Colonic mucosa (tissue), 4 donors: ENCODE measurements at regions not wholly inside any gene's neighbourhood (a gene's known extent, or its start where the extent isn't known, plus 50 kb on each side); places are given as distances from the start of the nearest gene placed in this dataset.

ENCODE experiments used
- DNase-seq: peaks from one replicate; pipeline ENCODE4 v3.0.0-alpha.2; 2020
- H3K27ac ChIP-seq: fragments of 200-600 bp; one replicate; pipeline ENCODE4 v1.8.0; 2021
- H3K27me3 ChIP-seq: fragments of 200-600 bp; one replicate; pipeline ENCODE4 v1.8.0; 2021
- H3K36me3 ChIP-seq: fragments of 200-600 bp; one replicate; pipeline ENCODE4 v1.8.0; 2021
- H3K4me1 ChIP-seq: fragments of 200-600 bp; one replicate; pipeline ENCODE4 v1.8.0; 2021; ENCODE audit warnings: mild to moderate bottlenecking
- H3K4me3 ChIP-seq: fragments of 200-600 bp; one replicate; pipeline ENCODE4 v1.8.0; 2021
- H3K9ac ChIP-seq, 2 donors: one replicate each; pipeline ENCODE4 v1.7.0; 2013; ENCODE audit warnings: control low read depth in 2 of 2, low read depth in 2 of 2, low read length in 2 of 2
- H3K9me3 ChIP-seq: fragments of 200-600 bp; one replicate; pipeline ENCODE4 v1.8.0; 2021
- intact Hi-C: fragments of 100-400 bp; cut with DNase I; formaldehyde crosslinking; loops from one replicate; pipeline ENCODE4 v1.14.1; 2022
- TF ChIP-seq, protein P1 (sequence below): fragments of 200-600 bp; IDR thresholded peaks from one replicate; pipeline ENCODE4 v1.8.0; 2022; ENCODE audit warnings: antibody characterized with exemption, mild to moderate bottlenecking
- donor health status: healthy.
- donor health status: DM: no; HTN: no; CAD: no.
- donor health status: DM: no; HTN: no; CAD: no.

DNA sequence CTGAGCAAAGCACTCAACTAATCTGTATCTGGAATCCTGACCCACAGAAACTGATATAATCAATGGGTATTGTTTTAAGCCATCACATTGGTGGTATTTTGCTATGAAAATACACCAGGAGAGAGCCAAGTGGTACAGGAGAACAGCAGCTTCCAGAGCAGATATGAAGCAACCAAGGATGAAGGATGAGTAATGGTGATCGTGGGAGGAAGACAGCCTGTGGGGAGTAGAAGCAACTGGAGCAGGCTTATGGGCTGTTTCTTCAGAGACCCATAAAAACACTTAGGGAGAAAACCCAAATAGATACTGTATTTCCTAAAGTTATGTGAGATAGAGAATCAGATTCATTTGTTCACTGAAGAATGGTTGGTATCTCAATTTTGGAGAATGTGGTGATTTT, 330.8 kb downstream of the NUP35 start:
- Histone ChIP-seq H3K4me3 (no peak overlapping the region), H3K27ac (no peak overlapping the region), H3K9ac (no peak overlapping the region), H3K9me3 (no peaks in the 10 kb centered on the region), H3K4me1 (no peaks in the 10 kb centered on the region), H3K36me3 (no peaks in the 10 kb centered on the region), H3K27me3 (no peaks in the 10 kb centered on the region)
- intact Hi-C loops, result no loop called here
- DNase-seq, result no peak
- TF ChIP-seq, protein P1, sequence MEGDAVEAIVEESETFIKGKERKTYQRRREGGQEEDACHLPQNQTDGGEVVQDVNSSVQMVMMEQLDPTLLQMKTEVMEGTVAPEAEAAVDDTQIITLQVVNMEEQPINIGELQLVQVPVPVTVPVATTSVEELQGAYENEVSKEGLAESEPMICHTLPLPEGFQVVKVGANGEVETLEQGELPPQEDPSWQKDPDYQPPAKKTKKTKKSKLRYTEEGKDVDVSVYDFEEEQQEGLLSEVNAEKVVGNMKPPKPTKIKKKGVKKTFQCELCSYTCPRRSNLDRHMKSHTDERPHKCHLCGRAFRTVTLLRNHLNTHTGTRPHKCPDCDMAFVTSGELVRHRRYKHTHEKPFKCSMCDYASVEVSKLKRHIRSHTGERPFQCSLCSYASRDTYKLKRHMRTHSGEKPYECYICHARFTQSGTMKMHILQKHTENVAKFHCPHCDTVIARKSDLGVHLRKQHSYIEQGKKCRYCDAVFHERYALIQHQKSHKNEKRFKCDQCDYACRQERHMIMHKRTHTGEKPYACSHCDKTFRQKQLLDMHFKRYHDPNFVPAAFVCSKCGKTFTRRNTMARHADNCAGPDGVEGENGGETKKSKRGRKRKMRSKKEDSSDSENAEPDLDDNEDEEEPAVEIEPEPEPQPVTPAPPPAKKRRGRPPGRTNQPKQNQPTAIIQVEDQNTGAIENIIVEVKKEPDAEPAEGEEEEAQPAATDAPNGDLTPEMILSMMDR, result no peak

DNA sequence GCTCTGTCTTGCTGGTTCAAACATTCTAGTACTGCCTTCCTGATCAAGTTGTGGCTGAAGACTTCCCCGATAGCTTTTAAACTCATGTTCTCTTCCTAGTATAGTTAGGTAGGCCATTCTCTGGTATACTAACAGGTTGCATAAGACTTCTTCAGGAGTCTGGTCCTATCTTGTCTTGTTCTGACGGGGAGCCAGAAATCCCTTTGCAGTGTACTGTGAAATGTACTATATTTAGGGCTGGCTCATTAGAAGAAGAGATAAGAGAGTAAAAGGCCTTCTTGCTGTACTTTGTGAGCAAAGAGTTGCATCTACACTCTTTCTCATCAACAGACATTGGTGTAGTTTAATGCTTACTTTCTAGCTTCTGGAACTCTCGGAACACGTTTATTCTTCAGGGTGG, 331.9 kb downstream of the NUP35 start:
- TF ChIP-seq, protein P1, result no peak
- intact Hi-C loops, result no loop called here
- H3K27ac ChIP-seq, result no peak overlapping the region
- DNase-seq, result no peak
- H3K4me3 ChIP-seq, result no peak overlapping the region
- no peak overlapping the region for H3K9ac ChIP-seq
- H3K9me3 ChIP-seq, result no peaks in the 10 kb centered on the region
- H3K27me3 ChIP-seq, result no peaks in the 10 kb centered on the region
- H3K36me3 ChIP-seq, result no peaks in the 10 kb centered on the region
- H3K4me1 ChIP-seq, result no peaks in the 10 kb centered on the region

DNA sequence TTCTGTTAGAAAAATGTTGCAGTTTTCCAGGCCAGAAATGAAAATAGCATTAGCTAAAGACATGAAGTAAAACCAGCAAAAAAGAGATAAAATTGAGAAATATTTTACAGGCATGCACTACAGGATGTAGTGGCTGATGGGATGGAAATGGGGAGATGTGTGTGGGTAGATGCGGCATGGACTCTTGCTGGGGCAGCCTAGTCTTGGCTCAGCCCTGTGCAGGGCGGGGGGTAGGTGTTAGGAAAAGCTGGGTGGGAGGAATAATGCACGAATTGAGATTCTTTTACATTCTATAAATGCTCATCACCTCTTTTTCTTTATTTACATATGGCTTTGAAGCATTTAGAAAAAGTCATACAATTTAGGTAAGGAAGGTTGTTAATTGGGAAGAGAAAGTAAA, 334.2 kb downstream of the NUP35 start:
- DNase-seq, result no peak
- TF ChIP-seq, protein P1, result no peak
- intact Hi-C loops, result no loop called here

DNA sequence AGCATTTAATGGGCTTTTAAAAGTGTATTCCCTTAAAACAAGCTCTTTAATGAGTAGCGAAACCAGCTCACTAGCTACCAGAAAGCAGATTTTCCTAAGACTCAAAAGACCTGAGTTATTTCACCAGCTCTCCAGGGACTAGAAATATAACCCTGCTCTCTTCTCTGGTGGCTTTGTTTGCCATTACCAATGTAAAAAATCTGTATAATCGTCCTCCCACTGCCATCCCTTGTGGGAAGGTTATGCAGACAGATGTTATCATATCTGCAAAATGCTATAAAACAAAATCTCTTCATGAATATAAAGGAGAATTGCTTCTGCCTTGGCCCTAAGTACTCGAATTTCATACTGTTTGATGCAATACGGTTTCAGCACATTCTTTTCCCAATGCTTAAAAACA, 335.2 kb downstream of the NUP35 start:
- no peak for DNase-seq
- Histone ChIP-seq H3K36me3 (no peaks in the 10 kb centered on the region), H3K9ac (no peak overlapping the region), H3K27me3 (no peaks in the 10 kb centered on the region), H3K9me3 (no peaks in the 10 kb centered on the region), H3K27ac (no peak overlapping the region), H3K4me3 (no peak overlapping the region), H3K4me1 (no peaks in the 10 kb centered on the region)
- TF ChIP-seq, protein P1, result no peak
- intact Hi-C loops, result no loop called here

More for the DNA sequence above, 334.2 kb downstream of the NUP35 start:
- H3K9me3 ChIP-seq, result no peaks in the 10 kb centered on the region
- no peaks in the 10 kb centered on the region for H3K4me1 ChIP-seq
- H3K36me3 ChIP-seq, result no peaks in the 10 kb centered on the region
- H3K9ac ChIP-seq, result no peak overlapping the region
- no peaks in the 10 kb centered on the region for H3K27me3 ChIP-seq
- no peak overlapping the region for H3K4me3 ChIP-seq
- H3K27ac ChIP-seq, result no peak overlapping the region

DNA sequence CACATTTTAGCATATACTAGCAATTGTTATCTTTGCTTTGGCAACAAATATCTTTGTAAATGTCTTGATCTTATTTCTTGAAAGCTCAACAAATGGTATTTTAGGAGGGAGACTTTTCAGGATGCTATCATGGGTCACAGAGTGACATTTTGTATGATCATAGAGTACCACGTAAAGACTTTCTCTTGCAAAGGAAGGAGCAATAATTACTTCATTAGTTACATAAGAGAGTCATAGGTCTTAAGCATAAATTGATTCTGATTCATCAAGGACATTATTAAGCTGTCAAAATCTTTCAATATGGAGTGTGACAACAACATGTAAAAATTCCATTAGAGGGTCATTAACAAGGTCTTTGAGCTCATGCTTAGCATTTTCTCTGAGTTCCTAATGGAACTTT, 339.6 kb downstream of the NUP35 start:
- no peak overlapping the region for H3K27ac ChIP-seq
- H3K4me1 ChIP-seq, result no peaks in the 10 kb centered on the region
- intact Hi-C loops, result no loop called here
- no peak overlapping the region for H3K9ac ChIP-seq
- DNase-seq, result no peak
- no peak overlapping the region for H3K4me3 ChIP-seq
- TF ChIP-seq, protein P1, result no peak
- no peaks in the 10 kb centered on the region for H3K36me3 ChIP-seq
- H3K27me3 ChIP-seq, result no peaks in the 10 kb centered on the region
- H3K9me3 ChIP-seq, result no peaks in the 10 kb centered on the region

DNA sequence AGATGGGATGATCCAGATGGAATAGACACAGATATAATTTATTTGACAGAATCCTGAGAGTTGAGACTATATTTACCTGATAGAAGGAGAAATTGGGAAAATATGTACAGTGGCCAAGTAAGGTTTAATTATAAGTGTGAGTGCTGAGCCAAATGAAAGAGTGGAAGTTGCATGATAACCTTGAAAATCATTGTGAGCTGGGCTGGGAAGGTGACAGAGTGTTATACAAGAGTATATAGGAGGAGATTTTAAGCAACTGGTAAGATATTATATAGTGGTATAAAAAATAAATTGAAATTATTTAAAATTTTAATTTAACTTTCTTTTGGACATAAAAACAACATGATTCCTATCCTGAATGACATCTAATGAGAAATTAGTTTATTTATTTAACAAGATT, 340.8 kb downstream of the NUP35 start:
- Histone ChIP-seq H3K4me1 (no peaks in the 10 kb centered on the region), H3K27me3 (no peaks in the 10 kb centered on the region), H3K9me3 (no peaks in the 10 kb centered on the region), H3K36me3 (no peaks in the 10 kb centered on the region), H3K27ac (no peak overlapping the region), H3K4me3 (no peak overlapping the region), H3K9ac (no peak overlapping the region)
- DNase-seq, result no peak
- TF ChIP-seq, protein P1, result no peak
- intact Hi-C loops, result no loop called here
